CD4-positive, alpha-beta T cell (primary cell): ENCODE measurements at regions not wholly inside any gene's neighbourhood (a gene's known extent, or its start where the extent isn't known, plus 50 kb on each side); places are given as distances from the start of the nearest gene placed in this dataset.

Source experiments
- ATAC-seq: fragments of 200-7000 bp; cut with Tn5 transposase; one replicate; pipeline ENCODE4 v1.10.0; 2022; ENCODE audit warnings: mild to moderate bottlenecking; ENCODE audit not compliant: poor library complexity
- CTCF ChIA-PET: fragments of 350-600 bp; sonication (Branson Sonifier 250); formaldehyde crosslinking; loops from one replicate; lab custom pipeline; 2021; ENCODE audit warnings: antibody characterized with exemption, inconsistent platforms; lab: Charles Lee
- POLR2A ChIA-PET: fragments of 350-600 bp; sonication (Branson Sonifier 250); formaldehyde crosslinking; loops from one replicate; lab custom pipeline; 2021; ENCODE audit warnings: antibody characterized with exemption, inconsistent platforms; lab: Charles Lee
- DNase-seq, 14 experiments: peaks; one replicate each; pipeline ENCODE4 v3.0.0-alpha.2; 2013 to 2020; ENCODE audit warnings: mixed read lengths in 2 of 14
- H3K27ac ChIP-seq, 2 donors: one replicate each; pipeline versions ENCODE4 v1.5.1 to v1.7.0; 2013; ENCODE audit warnings: low read length in 2 of 2, low read depth in 1 of 2, mild to moderate bottlenecking in 1 of 2
- H3K27me3 ChIP-seq, 2 experiments: 1 replicate in 1 of 2; 2 replicates in 1 of 2; pipeline versions ENCODE4 v1.6.1 to v1.7.0; 2013; ENCODE audit warnings: low read length in 2 of 2, control low read depth in 1 of 2, mild to moderate bottlenecking in 1 of 2, moderate library complexity in 1 of 2; ENCODE audit not compliant: insufficient read depth in 2 of 2, control insufficient read depth in 1 of 2
- H3K36me3 ChIP-seq: one replicate; pipeline ENCODE4 v1.6.1; 2013; ENCODE audit warnings: low read length, control low read depth; ENCODE audit not compliant: insufficient read depth
- H3K4me1 ChIP-seq: one replicate; pipeline ENCODE4 v1.6.1; 2013; ENCODE audit warnings: low read length, control low read depth; ENCODE audit not compliant: insufficient read depth
- H3K4me3 ChIP-seq: one replicate; pipeline ENCODE4 v1.5.1; 2013; ENCODE audit warnings: mild to moderate bottlenecking, low read length, moderate library complexity
- H3K9me3 ChIP-seq, 2 experiments: 1 replicate in 1 of 2; 2 replicates in 1 of 2; pipeline versions ENCODE4 v1.6.1 to v1.7.0; 2013; ENCODE audit warnings: low read length in 2 of 2, mild to moderate bottlenecking in 2 of 2, control low read depth in 1 of 2, moderate library complexity in 1 of 2; ENCODE audit not compliant: control insufficient read depth in 1 of 2, insufficient read depth in 1 of 2
- H3K27ac Mint-ChIP-seq: one replicate; pipeline ENCODE4 v1.8.0; 2020; ENCODE audit warnings: mixed read lengths
- H3K27me3 Mint-ChIP-seq: one replicate; pipeline ENCODE4 v1.8.0; 2021; ENCODE audit warnings: mixed read lengths
- H3K36me3 Mint-ChIP-seq: one replicate; pipeline ENCODE4 v1.8.0; 2021; ENCODE audit warnings: low read depth, mixed read lengths
- H3K4me1 Mint-ChIP-seq: one replicate; pipeline ENCODE4 v1.8.0; 2021; ENCODE audit warnings: low read depth, mixed read lengths
- H3K4me3 Mint-ChIP-seq: one replicate; pipeline ENCODE4 v1.8.0; 2020; ENCODE audit warnings: mild to moderate bottlenecking, mixed read lengths
- H3K9me3 Mint-ChIP-seq: one replicate; pipeline ENCODE4 v1.8.0; 2020; ENCODE audit warnings: mixed read lengths
- CTCF ChIP-seq: fragments of 200-600 bp; IDR thresholded peaks from one replicate; pipeline ENCODE4 v1.8.0; 2022; ENCODE audit warnings: antibody characterized with exemption, mild to moderate bottlenecking
- intact Hi-C, 2 experiments: fragments of 100-400 bp; cut with DNase I in 1 of 2; cut with micrococcal nuclease in 1 of 2; formaldehyde crosslinking; loops; one replicate each; pipeline versions ENCODE4 v1.15.1 to v1.9.0; 2023 to 2025; cut with DNase I, micrococcal nuclease

GRCh38 chr6:118367314-118367713 lies 180.8 kb upstream of the PLN start:
- Mint-ChIP-seq H3K36me3 (no peaks in the 10 kb centered on the region), H3K27ac (no peak overlapping the region), H3K27me3 (no peaks in the 10 kb centered on the region), H3K4me1 (no peaks in the 10 kb centered on the region), H3K9me3 (peaks cover 5% of the 10 kb centered on the region), H3K4me3 (no peak overlapping the region)
- ATAC-seq (no peak), DNase-seq (peak in 1 of 14 experiments; percentile 0)
- Histone ChIP-seq H3K36me3 (no peaks in the 10 kb centered on the region), H3K27ac (no peak overlapping the region), H3K9me3 (no peaks in the 10 kb centered on the region), H3K4me3 (no peak overlapping the region), H3K4me1 (no peaks in the 10 kb centered on the region), H3K27me3 (no peaks in the 10 kb centered on the region)
- ChIA-PET CTCF (interaction anchor here (0.9 kb wide), 1 partner anchor 9 kb away, joined by 3 read pairs; no protein-coding TSS in a partner anchor), POLR2A (no interaction called here)
- no peak for TF ChIP-seq CTCF
- intact Hi-C loops, result no loop called here

DNA sequence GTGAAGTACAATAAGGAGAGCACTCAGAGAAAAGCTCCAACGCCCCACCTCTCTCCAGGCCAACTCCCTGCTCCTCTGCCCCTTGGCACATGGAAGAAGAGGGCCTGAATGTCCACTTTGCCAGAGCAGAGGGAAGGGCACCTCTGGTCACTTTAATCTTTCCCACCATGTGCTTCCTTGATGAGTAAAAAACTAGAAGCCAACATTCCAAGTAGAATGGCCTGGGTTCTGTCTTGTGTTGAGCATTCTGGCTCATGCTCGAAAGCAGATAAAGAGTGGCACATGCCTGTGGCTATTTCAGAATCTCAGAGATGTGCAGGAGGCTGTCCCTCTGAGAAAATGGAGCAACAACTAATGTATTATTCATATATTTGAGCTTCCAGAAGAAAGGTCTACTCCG lies 177.4 kb upstream of the PLN start:
- Mint-ChIP-seq H3K4me3 (no peak overlapping the region), H3K36me3 (no peaks in the 10 kb centered on the region), H3K9me3 (peaks cover 5% of the 10 kb centered on the region), H3K4me1 (no peaks in the 10 kb centered on the region), H3K27me3 (no peaks in the 10 kb centered on the region), H3K27ac (no peak overlapping the region)
- no peaks in the 10 kb centered on the region for H3K4me1 ChIP-seq
- H3K27me3 ChIP-seq, result no peaks in the 10 kb centered on the region
- no peaks in the 10 kb centered on the region for H3K9me3 ChIP-seq
- H3K36me3 ChIP-seq, result no peaks in the 10 kb centered on the region
- ChIA-PET POLR2A (no interaction called here), CTCF (no interaction called here)
- intact Hi-C loops, result no loop called here
- DNase-seq, result no peak
- H3K27ac ChIP-seq, result no peak overlapping the region
- no peak for ATAC-seq
- no peak for TF ChIP-seq CTCF
- H3K4me3 ChIP-seq, result no peak overlapping the region

DNA sequence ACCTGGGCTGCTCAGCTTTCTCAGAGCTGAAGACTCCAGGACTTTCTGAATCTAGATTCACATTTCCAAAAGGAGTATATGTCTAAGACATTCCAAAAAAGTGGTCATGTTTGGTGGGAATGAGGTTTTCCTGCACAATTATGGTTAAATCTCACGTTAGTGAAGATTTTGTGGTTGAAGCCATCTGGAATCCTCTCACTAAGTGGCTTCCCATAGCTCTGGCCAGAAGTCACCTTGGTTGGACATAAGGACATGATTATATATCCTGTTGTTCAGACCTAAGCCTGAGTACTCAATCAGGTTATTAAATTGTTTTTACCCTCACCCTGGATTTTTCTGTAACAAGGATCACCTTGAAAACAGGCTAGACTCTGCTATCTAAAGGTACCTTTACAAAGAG lies 176.1 kb upstream of the PLN start:
- CTCF ChIA-PET, result no interaction called here
- Mint-ChIP-seq H3K27ac (no peak overlapping the region), H3K9me3 (peaks cover 5% of the 10 kb centered on the region), H3K4me1 (no peaks in the 10 kb centered on the region), H3K36me3 (no peaks in the 10 kb centered on the region), H3K4me3 (no peak overlapping the region), H3K27me3 (no peaks in the 10 kb centered on the region)
- no peak for TF ChIP-seq CTCF
- Histone ChIP-seq H3K27me3 (no peaks in the 10 kb centered on the region), H3K4me1 (no peaks in the 10 kb centered on the region), H3K36me3 (no peaks in the 10 kb centered on the region), H3K9me3 (no peaks in the 10 kb centered on the region), H3K27ac (no peak overlapping the region), H3K4me3 (no peak overlapping the region)
- ATAC-seq, result no peak
- intact Hi-C loops, result no loop called here
- no peak for DNase-seq
- POLR2A ChIA-PET, result interaction anchor here (0.6 kb wide), 1 partner anchor 101 kb away, joined by 3 read pairs; no protein-coding TSS in a partner anchor
